PFSK-1 (cell line): ENCODE measurements at regions not wholly inside any gene's neighbourhood (a gene's known extent, or its start where the extent isn't known, plus 50 kb on each side); places are given as distances from the start of the nearest gene placed in this dataset.

Experiments used
- FOXP2 ChIP-seq: optimal IDR thresholded peaks from 2 replicates; pipeline ENCODE3; 2011; ENCODE audit warnings: borderline replicate concordance, control low read depth, inconsistent platforms; ENCODE audit not compliant: insufficient read depth; ENCODE audit errors: extremely low read length, extremely low read depth
- POLR2AphosphoS5 ChIP-seq: IDR thresholded peaks from 2 replicates; pipeline ENCODE4 v1.6.1; 2012; ENCODE audit warnings: low read depth, mild to moderate bottlenecking, control low read depth, low read length, moderate library complexity
- SIN3A ChIP-seq: IDR thresholded peaks from 2 replicates; pipeline ENCODE4 v1.6.1; 2012; ENCODE audit warnings: mild to moderate bottlenecking, low read length, moderate library complexity, borderline replicate concordance; ENCODE audit not compliant: insufficient read depth
- TAF1 ChIP-seq: IDR thresholded peaks from 2 replicates; pipeline ENCODE4 v1.6.1; 2012; ENCODE audit warnings: low read length, control low read depth, borderline replicate concordance; ENCODE audit not compliant: insufficient read depth
- TF ChIP-seq, protein P1 (sequence below), 2 experiments: IDR thresholded peaks; 2 replicates each; pipeline versions ENCODE4 v1.6.1 to v1.8.0; 2011 to 2012; ENCODE audit warnings: low read depth in 2 of 2, low read length in 2 of 2, control low read depth in 1 of 2, inconsistent platforms in 1 of 2, mild to moderate bottlenecking in 1 of 2, moderate library complexity in 1 of 2; ENCODE audit not compliant: insufficient read depth in 1 of 2

DNA sequence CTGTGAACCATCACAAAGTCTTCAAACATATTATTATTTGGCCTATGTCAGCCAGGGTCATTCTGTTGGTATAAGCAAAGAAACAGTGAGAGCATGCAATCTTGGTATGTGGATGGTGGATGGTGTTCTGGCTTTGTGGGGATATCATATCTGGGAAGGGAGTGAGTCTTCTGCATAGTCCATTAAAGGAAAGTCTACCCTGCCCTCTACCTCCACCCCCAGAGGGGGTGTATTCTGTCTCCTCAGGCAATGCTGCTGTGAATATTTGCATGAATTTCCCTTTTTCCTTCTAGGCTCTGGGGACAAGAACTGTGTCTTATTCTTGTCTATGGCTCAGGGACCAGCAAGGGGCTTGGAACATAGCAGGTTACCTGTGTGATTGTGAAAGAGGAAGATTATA lies 495.8 kb downstream of the PDCD6IP start:
- TF ChIP-seq, protein P1, sequence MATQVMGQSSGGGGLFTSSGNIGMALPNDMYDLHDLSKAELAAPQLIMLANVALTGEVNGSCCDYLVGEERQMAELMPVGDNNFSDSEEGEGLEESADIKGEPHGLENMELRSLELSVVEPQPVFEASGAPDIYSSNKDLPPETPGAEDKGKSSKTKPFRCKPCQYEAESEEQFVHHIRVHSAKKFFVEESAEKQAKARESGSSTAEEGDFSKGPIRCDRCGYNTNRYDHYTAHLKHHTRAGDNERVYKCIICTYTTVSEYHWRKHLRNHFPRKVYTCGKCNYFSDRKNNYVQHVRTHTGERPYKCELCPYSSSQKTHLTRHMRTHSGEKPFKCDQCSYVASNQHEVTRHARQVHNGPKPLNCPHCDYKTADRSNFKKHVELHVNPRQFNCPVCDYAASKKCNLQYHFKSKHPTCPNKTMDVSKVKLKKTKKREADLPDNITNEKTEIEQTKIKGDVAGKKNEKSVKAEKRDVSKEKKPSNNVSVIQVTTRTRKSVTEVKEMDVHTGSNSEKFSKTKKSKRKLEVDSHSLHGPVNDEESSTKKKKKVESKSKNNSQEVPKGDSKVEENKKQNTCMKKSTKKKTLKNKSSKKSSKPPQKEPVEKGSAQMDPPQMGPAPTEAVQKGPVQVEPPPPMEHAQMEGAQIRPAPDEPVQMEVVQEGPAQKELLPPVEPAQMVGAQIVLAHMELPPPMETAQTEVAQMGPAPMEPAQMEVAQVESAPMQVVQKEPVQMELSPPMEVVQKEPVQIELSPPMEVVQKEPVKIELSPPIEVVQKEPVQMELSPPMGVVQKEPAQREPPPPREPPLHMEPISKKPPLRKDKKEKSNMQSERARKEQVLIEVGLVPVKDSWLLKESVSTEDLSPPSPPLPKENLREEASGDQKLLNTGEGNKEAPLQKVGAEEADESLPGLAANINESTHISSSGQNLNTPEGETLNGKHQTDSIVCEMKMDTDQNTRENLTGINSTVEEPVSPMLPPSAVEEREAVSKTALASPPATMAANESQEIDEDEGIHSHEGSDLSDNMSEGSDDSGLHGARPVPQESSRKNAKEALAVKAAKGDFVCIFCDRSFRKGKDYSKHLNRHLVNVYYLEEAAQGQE (IDR thresholded peaks at IDR 0.05; ENCODE audit: insufficient read depth in 1 of 2, low read depth in 2 of 2, low read length in 2 of 2) = no peak
- TF ChIP-seq FOXP2 (no peak), SIN3A (no peak), POLR2AphosphoS5 (no peak), TAF1 (no peak)

DNA sequence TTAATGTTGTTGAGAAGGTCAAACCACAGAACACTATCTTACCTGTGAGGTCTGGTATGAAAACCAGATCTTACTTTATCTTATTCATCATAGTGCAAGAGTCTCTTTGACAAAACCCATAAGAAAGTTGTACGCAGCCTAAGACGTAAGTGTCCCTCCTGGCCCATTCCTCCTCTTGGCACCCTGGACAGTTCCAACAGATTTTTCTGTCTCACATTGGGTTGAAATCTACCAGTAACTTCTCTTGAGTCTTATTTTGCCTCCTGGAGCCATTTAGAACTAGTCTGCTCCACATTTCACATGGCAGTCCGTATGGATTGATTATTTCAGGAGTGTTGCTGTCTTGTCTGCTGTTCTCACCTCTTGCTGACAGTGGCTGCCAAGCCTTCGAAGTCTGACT lies 498.4 kb downstream of the PDCD6IP start:
- TF ChIP-seq, protein P1 (IDR thresholded peaks at IDR 0.05; ENCODE audit: insufficient read depth in 1 of 2, low read depth in 2 of 2, low read length in 2 of 2) = peak in 1 of 2 experiments; percentile 72; a peak in 2 of 4 replicates
- no peak for TF ChIP-seq POLR2AphosphoS5

DNA sequence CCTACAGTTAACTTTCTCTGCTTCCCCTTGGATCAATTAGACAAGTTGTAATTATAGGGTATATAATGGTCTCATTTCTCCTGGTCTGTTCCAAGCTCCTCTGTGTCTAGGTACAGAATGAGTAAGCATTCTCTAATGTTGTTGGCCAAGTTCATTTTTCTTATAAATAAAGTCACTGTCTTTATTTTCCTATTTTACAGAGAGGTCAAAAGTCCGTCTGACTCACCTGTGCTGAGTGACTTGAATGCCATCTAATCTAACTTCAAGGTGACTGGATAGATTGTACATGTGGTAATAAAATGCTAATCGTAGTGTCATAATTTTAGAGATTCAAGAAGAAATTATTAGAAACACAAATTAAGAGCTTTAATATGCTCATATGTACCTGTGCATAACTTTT lies 500.2 kb downstream of the PDCD6IP start:
- TF ChIP-seq TAF1 = no peak
- no peak for TF ChIP-seq FOXP2
- TF ChIP-seq, protein P1 (IDR thresholded peaks at IDR 0.05; ENCODE audit: insufficient read depth in 1 of 2, low read depth in 2 of 2, low read length in 2 of 2) = no peak
- no peak for TF ChIP-seq SIN3A
- TF ChIP-seq POLR2AphosphoS5 = no peak

- TF ChIP-seq FOXP2 (no peak), SIN3A (no peak)
- TF ChIP-seq, protein P1 (IDR thresholded peaks at IDR 0.05; ENCODE audit: insufficient read depth in 1 of 2, low read depth in 2 of 2, low read length in 2 of 2) = no peak
These were observed 502.2 kb downstream of the PDCD6IP start for GRCh38 chr3:34300621-34301020.

DNA sequence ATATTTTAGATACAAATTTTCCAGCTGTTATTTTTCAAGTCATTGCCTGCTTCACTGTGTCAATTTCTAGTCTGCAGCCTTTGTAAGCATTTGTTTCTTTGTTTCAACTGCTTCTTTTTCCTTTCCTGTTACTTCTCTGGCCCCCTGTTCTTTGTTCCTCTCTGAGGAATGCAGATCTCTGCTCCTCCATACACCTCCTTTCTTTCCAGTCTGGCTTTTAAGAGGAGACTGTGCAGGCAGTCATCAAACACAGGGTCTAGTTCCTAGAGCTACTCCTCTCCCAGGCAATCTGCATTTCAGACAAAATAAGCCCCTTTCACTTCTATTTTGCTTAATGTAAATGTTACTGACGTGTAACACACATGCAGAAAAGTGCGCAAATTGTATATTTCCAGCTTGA lies 502.9 kb downstream of the PDCD6IP start:
- no peak for TF ChIP-seq SIN3A
- TF ChIP-seq POLR2AphosphoS5 = no peak
- no peak for TF ChIP-seq FOXP2
- TF ChIP-seq TAF1 = no peak
- TF ChIP-seq, protein P1 (IDR thresholded peaks at IDR 0.05; ENCODE audit: insufficient read depth in 1 of 2, low read depth in 2 of 2, low read length in 2 of 2) = no peak
